ENCODE measurements at regions not wholly inside any gene's neighbourhood (a gene's known extent, or its start where the extent isn't known, plus 50 kb on each side); places are given as distances from the start of the nearest gene placed in this dataset.

GRCh38 chr18:66235206-66235605, 368.7 kb downstream of the CDH19 start:
- SMC1A ChIA-PET (ENCODE audit: uncharacterized antibody, unreplicated experiment): no interaction called here
- Histone ChIP-seq H2AFZ (ENCODE audit: control insufficient read depth, low read depth, low read length) (no peak overlapping the region), H3K4me2 (ENCODE audit: control insufficient read depth, insufficient read depth) (no peak overlapping the region), H3K4me1 (ENCODE audit: control insufficient read depth, insufficient read depth, low read length) (no peaks in the 10 kb centered on the region), H3K27ac (ENCODE audit: control insufficient read depth, insufficient read depth) (no peak overlapping the region), H3K79me2 (ENCODE audit: control insufficient read depth, insufficient read depth, low read length) (no peaks in the 10 kb centered on the region), H3K4me3 (no peak overlapping the region), H3K9me3 (replicated peaks; ENCODE audit: control insufficient read depth, insufficient read depth, low read length) (no peaks in the 10 kb centered on the region), H3K9ac (ENCODE audit: control insufficient read depth, insufficient read depth, low read length) (no peak overlapping the region), H3K36me3 (ENCODE audit: control insufficient read depth in 2 of 2, insufficient read depth in 2 of 2, low read length in 1 of 2) (no peaks in the 10 kb centered on the region), H4K20me1 (ENCODE audit: control insufficient read depth, insufficient read depth) (no peaks in the 10 kb centered on the region), H3K27me3 (replicated peaks in 1 of 2; ENCODE audit: control insufficient read depth in 2 of 2, insufficient read depth in 2 of 2, low read length in 1 of 2) (no peaks in the 10 kb centered on the region)
- CTCF ChIA-PET: no interaction called here
- TF ChIP-seq NRF1 (conservative IDR thresholded peaks at IDR 0.05; ENCODE audit: low read depth, low read length): no peak
- DNase-seq (ENCODE audit: low read depth, low spot score) (no peak), ATAC-seq (no peak), FAIRE-seq (no peak)
- POLR2A ChIA-PET: no interaction called here
- intact Hi-C loops (cut with micrococcal nuclease; ENCODE audit: unreplicated experiment): no loop called here
- BruUV-seq (replicated peaks): no TSS peak
- RAD21 ChIA-PET (ENCODE audit: unreplicated experiment): no interaction called here
- in situ Hi-C loops (cut with MboI): no loop called here
- WGBS (ENCODE audit: insufficient coverage, insufficient replicate concordance, low lambda C conversion rate, missing lambda C conversion rate): 0% methylated on average over 2 of the region's 2 CpGs

- in situ Hi-C loops (cut with MboI) (no loop called here), intact Hi-C loops (cut with micrococcal nuclease; ENCODE audit: unreplicated experiment) (no loop called here)
- Histone ChIP-seq H3K4me2 (ENCODE audit: control insufficient read depth, insufficient read depth) (no peak overlapping the region), H3K79me2 (ENCODE audit: control insufficient read depth, insufficient read depth, low read length) (no peaks in the 10 kb centered on the region), H3K4me3 (no peak overlapping the region), H3K27me3 (replicated peaks in 1 of 2; ENCODE audit: control insufficient read depth in 2 of 2, insufficient read depth in 2 of 2, low read length in 1 of 2) (no peaks in the 10 kb centered on the region), H3K4me1 (ENCODE audit: control insufficient read depth, insufficient read depth, low read length) (no peaks in the 10 kb centered on the region), H3K9me3 (replicated peaks; ENCODE audit: control insufficient read depth, insufficient read depth, low read length) (no peaks in the 10 kb centered on the region), H3K27ac (ENCODE audit: control insufficient read depth, insufficient read depth) (no peak overlapping the region), H4K20me1 (ENCODE audit: control insufficient read depth, insufficient read depth) (no peaks in the 10 kb centered on the region), H2AFZ (ENCODE audit: control insufficient read depth, low read depth, low read length) (no peak overlapping the region), H3K36me3 (ENCODE audit: control insufficient read depth in 2 of 2, insufficient read depth in 2 of 2, low read length in 1 of 2) (no peaks in the 10 kb centered on the region), H3K9ac (ENCODE audit: control insufficient read depth, insufficient read depth, low read length) (no peak overlapping the region)
- CTCF ChIA-PET: no interaction called here
- ATAC-seq: no peak
- SMC1A ChIA-PET (ENCODE audit: uncharacterized antibody, unreplicated experiment): no interaction called here
- no peak for DNase-seq (ENCODE audit: low read depth, low spot score)
- no TSS peak for BruUV-seq (replicated peaks)
- WGBS (ENCODE audit: insufficient coverage, insufficient replicate concordance, low lambda C conversion rate, missing lambda C conversion rate): 0% methylated on average over 2 of the region's 2 CpGs
- POLR2A ChIA-PET: no interaction called here
- RAD21 ChIA-PET (ENCODE audit: unreplicated experiment): no interaction called here
- FAIRE-seq: no peak
- TF ChIP-seq USF2 (IDR thresholded peaks at IDR 0.05; ENCODE audit: borderline replicate concordance, low read depth, low read length) (no peak), ZNF687 (IDR thresholded peaks at IDR 0.05) (no peak), CBFB (IDR thresholded peaks at IDR 0.05; ENCODE audit: low read depth) (no peak), CEBPB (IDR thresholded peaks at IDR 0.05; ENCODE audit: borderline replicate concordance in 1 of 2, low read depth in 2 of 2, low read length in 2 of 2) (no peak), HCFC1 (IDR thresholded peaks at IDR 0.05; ENCODE audit: low read length) (no peak), IRF4 (IDR thresholded peaks at IDR 0.05; ENCODE audit: low read depth, low read length) (no peak), SMARCA5 (IDR thresholded peaks at IDR 0.05) (no peak), ZNF24 (IDR thresholded peaks at IDR 0.05) (no peak), HDGF (IDR thresholded peaks at IDR 0.05) (no peak), ZNF384 (IDR thresholded peaks at IDR 0.05; ENCODE audit: borderline replicate concordance, low read depth, low read length) (no peak), KAT2A (conservative IDR thresholded peaks at IDR 0.05; ENCODE audit: control insufficient read depth, low read depth, low read length) (no peak), GABPA (IDR thresholded peaks at IDR 0.05; ENCODE audit: low read depth) (no peak), JUNB (IDR thresholded peaks at IDR 0.05) (no peak)
- TF ChIP-seq, protein P1, sequence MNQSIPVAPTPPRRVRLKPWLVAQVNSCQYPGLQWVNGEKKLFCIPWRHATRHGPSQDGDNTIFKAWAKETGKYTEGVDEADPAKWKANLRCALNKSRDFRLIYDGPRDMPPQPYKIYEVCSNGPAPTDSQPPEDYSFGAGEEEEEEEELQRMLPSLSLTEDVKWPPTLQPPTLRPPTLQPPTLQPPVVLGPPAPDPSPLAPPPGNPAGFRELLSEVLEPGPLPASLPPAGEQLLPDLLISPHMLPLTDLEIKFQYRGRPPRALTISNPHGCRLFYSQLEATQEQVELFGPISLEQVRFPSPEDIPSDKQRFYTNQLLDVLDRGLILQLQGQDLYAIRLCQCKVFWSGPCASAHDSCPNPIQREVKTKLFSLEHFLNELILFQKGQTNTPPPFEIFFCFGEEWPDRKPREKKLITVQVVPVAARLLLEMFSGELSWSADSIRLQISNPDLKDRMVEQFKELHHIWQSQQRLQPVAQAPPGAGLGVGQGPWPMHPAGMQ (IDR thresholded peaks at IDR 0.05; ENCODE audit: borderline replicate concordance): no peak
These were observed 377.1 kb downstream of the CDH19 start for GRCh38 chr18:66226782-66227181.
